ENCODE measurements at regions not wholly inside any gene's neighbourhood (a gene's known extent, or its start where the extent isn't known, plus 50 kb on each side); places are given as distances from the start of the nearest gene placed in this dataset.

GRCh38 chr1:103931891-103932290, 182.2 kb downstream of the AMY1C start:
- Histone ChIP-seq H3K4me1 (ENCODE audit: control insufficient read depth in 4 of 4, insufficient read depth in 4 of 4, low read length in 3 of 4) (no peaks in the 10 kb centered on the region), H3K27me3 (ENCODE audit: control insufficient read depth in 4 of 4, insufficient read depth in 4 of 4, low read length in 3 of 4) (no peaks in the 10 kb centered on the region), H3K4me3 (ENCODE audit: low read depth in 1 of 3, low read length in 3 of 3) (no peak overlapping the region), H3K36me3 (ENCODE audit: control insufficient read depth in 4 of 4, insufficient read depth in 3 of 4, low read depth in 1 of 4, low read length in 3 of 4) (no peaks in the 10 kb centered on the region), H3K9me3 (ENCODE audit: control insufficient read depth in 4 of 4, low read length in 3 of 4) (no peaks in the 10 kb centered on the region), H3K27ac (ENCODE audit: low read depth in 1 of 2, low read length in 2 of 2) (no peak overlapping the region), H3K9ac (ENCODE audit: low read depth in 1 of 2, low read length in 2 of 2) (no peak overlapping the region)
- TF ChIP-seq HNF4G (IDR thresholded peaks at IDR 0.05) (no peak), CTCF (IDR thresholded peaks at IDR 0.05; ENCODE audit: low read depth, low read length, missing input control) (no peak), FOXA1 (IDR thresholded peaks at IDR 0.05) (no peak), YY1 (IDR thresholded peaks at IDR 0.05) (no peak), ZBTB33 (IDR thresholded peaks at IDR 0.05) (no peak), NR2F2 (IDR thresholded peaks at IDR 0.05) (no peak), RAD21 (IDR thresholded peaks at IDR 0.05) (no peak), TAF1 (conservative IDR thresholded peaks at IDR 0.05) (no peak), ATF3 (IDR thresholded peaks at IDR 0.05) (no peak), EGR1 (IDR thresholded peaks at IDR 0.05; ENCODE audit: low read depth in 2 of 2) (no peak), FOXA2 (IDR thresholded peaks at IDR 0.05) (no peak), HNF4A (conservative IDR thresholded peaks at IDR 0.05) (no peak), GABPA (IDR thresholded peaks at IDR 0.05 in 1 of 2, conservative IDR thresholded peaks at IDR 0.05 in 1 of 2) (no peak), SP1 (IDR thresholded peaks at IDR 0.05) (no peak), JUND (IDR thresholded peaks at IDR 0.05) (no peak)
- TF ChIP-seq, protein P1, sequence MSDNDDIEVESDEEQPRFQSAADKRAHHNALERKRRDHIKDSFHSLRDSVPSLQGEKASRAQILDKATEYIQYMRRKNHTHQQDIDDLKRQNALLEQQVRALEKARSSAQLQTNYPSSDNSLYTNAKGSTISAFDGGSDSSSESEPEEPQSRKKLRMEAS (IDR thresholded peaks at IDR 0.05) = no peak
- TF ChIP-seq, protein P2, sequence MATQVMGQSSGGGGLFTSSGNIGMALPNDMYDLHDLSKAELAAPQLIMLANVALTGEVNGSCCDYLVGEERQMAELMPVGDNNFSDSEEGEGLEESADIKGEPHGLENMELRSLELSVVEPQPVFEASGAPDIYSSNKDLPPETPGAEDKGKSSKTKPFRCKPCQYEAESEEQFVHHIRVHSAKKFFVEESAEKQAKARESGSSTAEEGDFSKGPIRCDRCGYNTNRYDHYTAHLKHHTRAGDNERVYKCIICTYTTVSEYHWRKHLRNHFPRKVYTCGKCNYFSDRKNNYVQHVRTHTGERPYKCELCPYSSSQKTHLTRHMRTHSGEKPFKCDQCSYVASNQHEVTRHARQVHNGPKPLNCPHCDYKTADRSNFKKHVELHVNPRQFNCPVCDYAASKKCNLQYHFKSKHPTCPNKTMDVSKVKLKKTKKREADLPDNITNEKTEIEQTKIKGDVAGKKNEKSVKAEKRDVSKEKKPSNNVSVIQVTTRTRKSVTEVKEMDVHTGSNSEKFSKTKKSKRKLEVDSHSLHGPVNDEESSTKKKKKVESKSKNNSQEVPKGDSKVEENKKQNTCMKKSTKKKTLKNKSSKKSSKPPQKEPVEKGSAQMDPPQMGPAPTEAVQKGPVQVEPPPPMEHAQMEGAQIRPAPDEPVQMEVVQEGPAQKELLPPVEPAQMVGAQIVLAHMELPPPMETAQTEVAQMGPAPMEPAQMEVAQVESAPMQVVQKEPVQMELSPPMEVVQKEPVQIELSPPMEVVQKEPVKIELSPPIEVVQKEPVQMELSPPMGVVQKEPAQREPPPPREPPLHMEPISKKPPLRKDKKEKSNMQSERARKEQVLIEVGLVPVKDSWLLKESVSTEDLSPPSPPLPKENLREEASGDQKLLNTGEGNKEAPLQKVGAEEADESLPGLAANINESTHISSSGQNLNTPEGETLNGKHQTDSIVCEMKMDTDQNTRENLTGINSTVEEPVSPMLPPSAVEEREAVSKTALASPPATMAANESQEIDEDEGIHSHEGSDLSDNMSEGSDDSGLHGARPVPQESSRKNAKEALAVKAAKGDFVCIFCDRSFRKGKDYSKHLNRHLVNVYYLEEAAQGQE (IDR thresholded peaks at IDR 0.05) = no peak
- no peak for DNase-seq (ENCODE audit: low spot score)
- 47% methylated on average over 1 of the region's 1 CpG for WGBS

Data from liver (tissue), 8 donors.